ENCODE measurements at regions not wholly inside any gene's neighbourhood (a gene's known extent, or its start where the extent isn't known, plus 50 kb on each side); places are given as distances from the start of the nearest gene placed in this dataset.

GRCh38 chr15:70246623-70247220, 149.0 kb upstream of the TLE3 start:
- Histone ChIP-seq H3K27ac (ENCODE audit: poor library complexity, severe bottlenecking) (no peak overlapping the region), H3K4me1 (ENCODE audit: insufficient read depth, poor library complexity, severe bottlenecking) (peaks cover 6% of the 10 kb centered on the region), H3K27me3 (ENCODE audit: insufficient read depth, poor library complexity, severe bottlenecking) (no peaks in the 10 kb centered on the region), H3K4me3 (ENCODE audit: severe bottlenecking) (no peak overlapping the region), H3K9me3 (ENCODE audit: severe bottlenecking) (no peaks in the 10 kb centered on the region), H3K36me3 (ENCODE audit: low read depth) (no peaks in the 10 kb centered on the region)
- no peak for TF ChIP-seq CTCF (IDR thresholded peaks at IDR 0.05; ENCODE audit: poor library complexity, severe bottlenecking)
- peak; percentile 12 for DNase-seq (ENCODE audit: low spot score)
- ATAC-seq (ENCODE audit: low read depth) = no peak

GRCh38 chr15:70245932-70246622, 148.4 kb upstream of the TLE3 start:
- H3K36me3 ChIP-seq (ENCODE audit: low read depth) = no peaks in the 10 kb centered on the region
- H3K4me3 ChIP-seq (ENCODE audit: severe bottlenecking) = no peak overlapping the region
- ATAC-seq (ENCODE audit: low read depth) (peak; percentile 91), DNase-seq (ENCODE audit: low spot score) (peak; percentile 83)
- H3K27ac ChIP-seq (ENCODE audit: poor library complexity, severe bottlenecking) = no peak overlapping the region
- H3K27me3 ChIP-seq (ENCODE audit: insufficient read depth, poor library complexity, severe bottlenecking) = no peaks in the 10 kb centered on the region
- peaks cover 3% of the 10 kb centered on the region for H3K4me1 ChIP-seq (ENCODE audit: insufficient read depth, poor library complexity, severe bottlenecking)
- no peaks in the 10 kb centered on the region for H3K9me3 ChIP-seq (ENCODE audit: severe bottlenecking)
- peak; percentile 16 for TF ChIP-seq CTCF (IDR thresholded peaks at IDR 0.05; ENCODE audit: poor library complexity, severe bottlenecking)

GRCh38 chr15:70244978-70245542, 147.3 kb upstream of the TLE3 start:
- Histone ChIP-seq H3K9me3 (ENCODE audit: severe bottlenecking) (no peaks in the 10 kb centered on the region), H3K27ac (ENCODE audit: poor library complexity, severe bottlenecking) (no peak overlapping the region), H3K4me1 (ENCODE audit: insufficient read depth, poor library complexity, severe bottlenecking) (peaks cover 3% of the 10 kb centered on the region), H3K4me3 (ENCODE audit: severe bottlenecking) (no peak overlapping the region), H3K36me3 (ENCODE audit: low read depth) (no peaks in the 10 kb centered on the region), H3K27me3 (ENCODE audit: insufficient read depth, poor library complexity, severe bottlenecking) (no peaks in the 10 kb centered on the region)
- ATAC-seq (ENCODE audit: low read depth) (no peak), DNase-seq (ENCODE audit: low spot score) (peak; percentile 37)
- no peak for TF ChIP-seq CTCF (IDR thresholded peaks at IDR 0.05; ENCODE audit: poor library complexity, severe bottlenecking)

- Histone ChIP-seq H3K4me1 (ENCODE audit: insufficient read depth, poor library complexity, severe bottlenecking) (peaks cover 3% of the 10 kb centered on the region), H3K9me3 (ENCODE audit: severe bottlenecking) (no peaks in the 10 kb centered on the region), H3K36me3 (ENCODE audit: low read depth) (no peaks in the 10 kb centered on the region), H3K4me3 (ENCODE audit: severe bottlenecking) (no peak overlapping the region), H3K27me3 (ENCODE audit: insufficient read depth, poor library complexity, severe bottlenecking) (no peaks in the 10 kb centered on the region), H3K27ac (ENCODE audit: poor library complexity, severe bottlenecking) (no peak overlapping the region)
- TF ChIP-seq CTCF (IDR thresholded peaks at IDR 0.05; ENCODE audit: poor library complexity, severe bottlenecking) = no peak
- ATAC-seq (ENCODE audit: low read depth) (no peak), DNase-seq (ENCODE audit: low spot score) (peak; percentile 57)
Observed at GRCh38 chr15:70243686-70244540, 146.2 kb upstream of the TLE3 start.
